ENCODE measurements at regions not wholly inside any gene's neighbourhood (a gene's known extent, or its start where the extent isn't known, plus 50 kb on each side); places are given as distances from the start of the nearest gene placed in this dataset.
"Not testable (repeated sequence)": the region's sequence is repeated elsewhere in the genome, so short reads cannot be mapped to it uniquely, and the experiment has no call there.

DNA sequence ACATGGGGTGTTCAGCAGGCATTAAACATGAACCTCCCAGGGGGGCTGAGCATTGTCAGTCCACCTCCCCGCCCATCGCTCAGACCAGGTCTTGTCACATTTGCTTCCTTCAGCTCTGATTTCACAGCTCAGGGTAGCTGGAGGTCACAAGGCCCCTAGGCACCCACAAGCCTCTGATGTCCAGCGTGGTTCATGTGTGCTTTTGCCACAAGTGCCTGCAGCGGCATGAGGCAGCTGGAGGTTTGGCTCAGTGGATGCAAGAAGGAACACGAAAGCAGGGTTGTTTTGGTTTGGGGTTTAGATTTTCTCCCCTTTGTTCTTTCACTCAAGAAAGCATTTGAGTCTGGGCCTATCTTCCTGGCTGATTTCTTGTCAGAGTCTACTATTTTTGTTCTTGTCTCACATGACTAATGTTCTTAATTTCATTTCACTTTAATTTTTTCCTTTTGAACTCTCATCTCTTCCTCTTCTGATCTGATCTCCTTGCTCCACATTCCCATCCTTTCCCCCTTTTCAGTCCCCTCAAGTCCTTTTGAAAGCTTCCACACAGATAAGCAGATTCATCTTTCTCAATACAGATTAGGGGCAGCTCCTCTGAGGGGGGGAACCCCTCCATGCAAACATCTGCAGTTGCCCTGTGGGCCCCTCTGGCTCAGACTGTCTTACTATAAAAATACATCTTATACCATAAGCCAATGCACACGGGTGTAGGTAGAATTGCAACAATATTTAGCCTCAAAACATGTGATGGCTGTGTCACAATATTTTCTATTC lies 68.1 kb upstream of the CEP85L start:
- DNase-seq (ENCODE audit: low read depth in 1 of 2, low spot score in 1 of 2): peak in 1 of 2 donors; percentile 36

DNA sequence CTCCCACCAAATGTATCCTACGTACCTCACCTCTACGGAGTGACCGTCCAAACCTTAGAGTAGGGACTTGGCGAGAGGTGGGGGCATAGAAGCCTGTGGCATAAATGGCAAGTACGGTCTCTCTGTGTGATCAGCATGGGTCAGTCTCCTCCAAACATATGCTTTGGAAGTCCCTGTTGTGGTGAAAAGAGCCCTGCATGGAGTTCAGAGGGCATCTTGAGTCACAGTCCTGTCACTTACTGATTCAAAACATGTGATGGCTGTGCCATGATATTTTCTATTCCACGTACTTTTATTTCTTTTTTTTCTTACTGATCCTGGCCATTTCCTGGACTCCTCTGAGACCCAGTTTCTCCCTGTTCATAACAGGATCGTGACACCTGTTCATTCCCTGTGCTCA lies 67.5 kb upstream of the CEP85L start:
- DNase-seq (ENCODE audit: low read depth in 1 of 2, low spot score in 1 of 2): no peak

DNA sequence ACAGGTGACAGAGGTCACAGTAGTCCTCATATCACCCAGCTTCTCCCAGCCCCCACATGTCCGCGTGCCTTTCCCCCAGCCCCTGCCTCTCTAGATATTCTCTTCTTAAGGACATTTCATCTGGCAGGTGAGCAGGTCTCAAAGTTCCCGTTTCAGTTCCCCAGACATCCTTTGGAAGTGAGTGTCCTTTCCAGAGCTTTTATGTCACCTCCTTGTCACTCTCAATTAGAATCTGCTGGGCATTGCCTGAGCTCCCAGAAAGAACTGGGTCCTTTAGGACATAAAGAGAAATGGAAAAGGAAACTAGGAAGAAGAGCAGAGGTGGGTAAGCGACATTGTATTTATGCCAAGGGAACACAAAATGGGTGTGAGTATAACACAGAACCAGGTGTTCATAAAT lies 66.9 kb upstream of the CEP85L start:
- no peak for DNase-seq (ENCODE audit: low read depth in 1 of 2, low spot score in 1 of 2)

DNA sequence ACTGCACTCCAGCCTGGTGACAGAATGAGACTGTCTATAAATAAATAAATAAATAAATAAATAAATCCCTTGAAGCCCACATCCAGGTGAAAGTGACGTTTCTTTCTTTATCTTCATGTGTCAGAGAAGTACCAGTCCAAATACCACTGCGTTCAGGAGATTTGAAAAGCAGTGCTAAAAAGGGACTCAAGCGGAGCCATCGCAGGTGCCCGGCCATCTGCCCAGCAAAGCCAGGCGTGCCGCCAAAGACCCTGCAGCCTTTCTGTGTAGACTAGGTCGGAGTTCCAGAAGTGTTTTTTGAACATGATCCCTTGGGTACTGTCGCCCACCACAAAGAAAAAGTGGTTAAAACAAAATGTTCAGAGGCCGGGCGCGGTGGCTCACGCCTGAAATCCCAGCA lies 65.7 kb upstream of the CEP85L start:
- no peak for DNase-seq (ENCODE audit: low read depth in 1 of 2, low spot score in 1 of 2)

DNA sequence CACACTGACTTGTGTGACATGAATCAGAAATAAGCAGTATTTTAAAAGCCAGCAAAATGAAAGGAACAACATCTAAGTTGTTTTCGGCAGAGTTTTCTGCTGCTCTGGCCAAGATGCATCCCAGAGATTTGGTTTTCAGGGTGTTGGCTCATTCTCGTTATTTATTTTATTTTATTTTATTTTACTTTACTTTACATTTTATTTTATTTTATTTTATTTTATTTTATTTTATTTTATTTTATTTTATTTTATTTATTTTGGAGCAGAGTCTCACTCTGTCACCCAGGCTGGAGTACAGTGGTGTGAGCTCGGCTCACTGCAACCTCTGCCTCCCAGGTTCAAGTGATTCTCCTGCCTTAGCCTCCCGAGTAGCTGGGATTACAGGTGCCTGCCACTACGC lies 64.5 kb upstream of the CEP85L start:
- not testable (repeated sequence) for DNase-seq (ENCODE audit: low read depth in 1 of 2, low spot score in 1 of 2)

DNA sequence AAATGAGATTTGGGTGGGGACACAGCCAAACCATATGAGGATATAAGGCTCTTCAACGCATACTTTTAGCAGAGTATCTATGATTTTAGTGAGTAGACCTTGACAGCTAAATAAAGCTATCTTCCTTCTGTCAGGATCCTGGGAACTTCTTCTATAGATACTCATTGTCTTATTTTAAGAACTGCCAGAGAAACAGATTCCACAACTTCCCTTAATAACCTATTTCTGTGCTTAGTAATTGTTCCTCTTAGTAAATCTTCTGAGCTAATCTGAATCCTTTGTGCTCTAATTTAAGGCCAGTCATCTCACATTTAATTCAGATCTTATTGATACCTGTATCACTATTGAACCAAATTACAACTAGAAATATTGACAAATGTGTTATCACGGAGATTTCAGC lies 64.0 kb upstream of the CEP85L start:
- no peak for DNase-seq (ENCODE audit: low read depth in 1 of 2, low spot score in 1 of 2)

DNA sequence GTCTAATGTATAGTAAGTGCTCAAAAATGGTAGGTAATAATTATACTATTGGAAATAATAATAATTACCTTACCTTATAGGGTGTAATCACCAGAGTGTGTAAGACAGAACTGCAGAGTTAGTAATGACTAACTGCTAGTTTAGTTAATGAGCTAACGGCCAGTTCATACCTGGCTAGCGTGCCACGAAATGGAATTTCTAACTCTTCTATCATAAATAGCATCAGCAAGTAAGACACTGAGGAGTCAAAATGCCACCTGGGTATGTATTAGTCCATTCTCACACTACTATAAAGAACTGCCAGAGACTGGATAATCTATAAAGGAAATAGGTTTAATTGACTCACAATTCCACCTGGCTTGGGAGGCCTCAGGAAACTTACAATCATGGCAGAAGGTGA lies 63.4 kb upstream of the CEP85L start:
- no peak for DNase-seq (ENCODE audit: low read depth in 1 of 2, low spot score in 1 of 2)

DNA sequence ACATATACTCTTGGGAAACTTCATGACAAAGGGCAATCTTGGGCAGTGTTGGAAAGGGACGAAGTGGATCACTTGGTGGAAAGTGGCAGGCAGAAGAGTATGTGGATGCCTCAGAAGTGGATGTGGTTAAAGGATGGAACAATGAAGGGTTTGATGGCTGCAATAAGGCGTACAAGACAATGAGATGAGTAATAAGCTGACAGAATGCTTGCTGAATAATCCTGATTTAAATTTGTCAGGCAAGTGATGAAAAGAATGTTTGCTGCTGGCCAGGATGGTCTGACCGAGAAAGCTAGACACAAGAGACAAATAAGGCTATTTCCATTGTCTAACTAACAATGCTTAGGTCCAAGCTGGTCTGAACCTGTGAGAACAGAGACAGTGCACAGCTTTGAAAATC lies 61.6 kb upstream of the CEP85L start:
- DNase-seq (ENCODE audit: low read depth in 1 of 2, low spot score in 1 of 2): no peak

DNA sequence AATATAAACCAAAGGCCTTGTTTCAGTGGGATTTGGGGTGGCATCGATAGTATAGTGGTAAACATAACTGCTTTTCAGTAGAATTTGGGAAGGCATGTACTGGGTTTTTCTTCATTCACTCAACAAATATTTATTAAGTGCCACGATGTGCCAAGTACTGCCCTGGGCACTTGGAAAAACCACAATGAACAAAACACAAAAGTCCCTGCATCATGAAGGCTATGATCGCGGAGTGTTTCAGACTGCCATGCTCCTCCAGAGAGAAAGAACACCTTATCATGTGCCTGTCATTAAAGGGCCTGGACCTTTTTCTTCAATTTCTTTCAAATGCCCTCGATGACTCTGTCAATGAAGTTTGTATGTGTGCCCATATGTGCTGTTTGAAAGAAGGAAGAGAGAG lies 59.2 kb upstream of the CEP85L start:
- DNase-seq (ENCODE audit: low read depth in 1 of 2, low spot score in 1 of 2): no peak

DNA sequence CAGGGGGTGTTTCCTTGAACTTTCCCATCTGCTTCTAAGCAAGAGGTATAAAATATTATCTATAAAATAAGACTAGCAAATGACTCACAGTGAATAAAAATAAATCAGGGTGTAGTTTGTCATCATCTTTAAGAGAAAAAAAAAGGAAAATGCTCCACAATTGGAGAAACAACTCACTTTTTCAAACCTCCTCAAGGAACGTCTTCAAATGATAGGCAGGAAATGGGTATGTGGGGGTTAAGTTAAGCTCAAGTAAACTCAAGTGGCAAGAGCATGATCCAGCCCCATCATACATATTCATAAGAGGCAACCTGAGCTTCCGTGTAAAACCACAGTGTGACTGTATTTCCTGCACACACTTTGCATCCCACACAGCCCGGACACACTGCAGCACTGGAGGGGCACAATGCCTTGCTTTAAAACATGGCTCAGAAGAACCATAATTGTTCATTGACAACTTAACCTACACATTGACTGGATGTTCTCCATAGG lies 58.5 kb upstream of the CEP85L start:
- DNase-seq (ENCODE audit: low read depth in 1 of 2, low spot score in 1 of 2): peak in 1 of 2 donors; percentile 81

DNA sequence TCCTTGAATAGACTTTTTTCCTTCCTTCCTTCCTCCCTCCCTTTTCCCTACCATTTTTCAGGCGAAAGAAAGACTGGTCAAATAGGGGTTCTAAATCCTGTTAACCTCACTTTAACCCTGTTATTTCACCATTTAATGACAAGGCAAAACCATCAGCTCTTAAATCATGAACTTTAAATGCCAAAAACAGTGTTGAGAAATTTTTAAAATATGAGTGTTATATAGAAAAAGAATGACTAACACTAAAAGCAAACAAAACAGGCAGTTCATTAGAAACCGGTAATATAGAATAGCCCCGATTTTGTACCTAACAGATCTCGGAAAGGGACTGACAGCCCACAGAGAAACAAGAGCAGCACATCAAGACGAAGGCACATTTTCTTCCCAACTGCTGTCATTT lies 57.4 kb upstream of the CEP85L start:
- DNase-seq (ENCODE audit: low read depth in 1 of 2, low spot score in 1 of 2): no peak

DNA sequence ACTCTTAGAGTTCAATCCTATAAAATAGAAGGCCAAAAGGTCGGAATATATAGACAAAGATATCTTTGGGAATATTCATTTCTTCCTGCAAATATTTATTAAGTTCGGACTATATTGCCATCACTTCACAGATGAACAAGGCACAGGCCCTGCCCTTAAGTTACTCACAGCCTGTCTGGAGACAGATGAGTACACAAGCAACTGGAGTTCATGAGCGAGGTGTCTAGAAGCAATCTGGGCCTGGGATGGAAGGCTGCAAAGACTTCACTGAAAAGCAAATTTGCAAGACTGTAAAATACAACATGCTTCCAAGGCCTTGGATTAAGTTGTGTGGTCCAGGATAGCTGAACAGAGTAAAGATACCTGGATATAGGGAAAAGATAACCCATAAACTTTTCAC lies 56.7 kb upstream of the CEP85L start:
- DNase-seq (ENCODE audit: low read depth in 1 of 2, low spot score in 1 of 2): no peak

DNA sequence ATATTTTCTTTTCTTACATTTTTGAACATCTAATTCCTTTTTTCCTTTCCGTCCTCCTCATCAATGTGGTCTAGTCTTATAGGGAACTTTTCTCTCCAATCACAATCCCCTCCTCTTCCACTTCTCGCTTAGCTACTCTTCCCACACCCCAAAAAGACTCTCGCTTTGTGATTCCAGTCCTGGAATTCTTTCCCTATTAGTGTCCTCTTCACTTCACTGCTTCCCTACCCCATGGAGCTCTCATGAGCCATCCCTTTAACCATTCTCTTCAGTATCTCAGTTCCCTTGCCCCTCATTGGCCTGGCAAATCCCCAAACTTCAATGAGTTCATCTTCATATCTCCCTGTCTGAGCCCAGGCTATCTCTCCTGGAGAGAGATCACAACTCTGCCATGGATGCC lies 55.3 kb upstream of the CEP85L start:
- no peak for DNase-seq (ENCODE audit: low read depth in 1 of 2, low spot score in 1 of 2)

DNA sequence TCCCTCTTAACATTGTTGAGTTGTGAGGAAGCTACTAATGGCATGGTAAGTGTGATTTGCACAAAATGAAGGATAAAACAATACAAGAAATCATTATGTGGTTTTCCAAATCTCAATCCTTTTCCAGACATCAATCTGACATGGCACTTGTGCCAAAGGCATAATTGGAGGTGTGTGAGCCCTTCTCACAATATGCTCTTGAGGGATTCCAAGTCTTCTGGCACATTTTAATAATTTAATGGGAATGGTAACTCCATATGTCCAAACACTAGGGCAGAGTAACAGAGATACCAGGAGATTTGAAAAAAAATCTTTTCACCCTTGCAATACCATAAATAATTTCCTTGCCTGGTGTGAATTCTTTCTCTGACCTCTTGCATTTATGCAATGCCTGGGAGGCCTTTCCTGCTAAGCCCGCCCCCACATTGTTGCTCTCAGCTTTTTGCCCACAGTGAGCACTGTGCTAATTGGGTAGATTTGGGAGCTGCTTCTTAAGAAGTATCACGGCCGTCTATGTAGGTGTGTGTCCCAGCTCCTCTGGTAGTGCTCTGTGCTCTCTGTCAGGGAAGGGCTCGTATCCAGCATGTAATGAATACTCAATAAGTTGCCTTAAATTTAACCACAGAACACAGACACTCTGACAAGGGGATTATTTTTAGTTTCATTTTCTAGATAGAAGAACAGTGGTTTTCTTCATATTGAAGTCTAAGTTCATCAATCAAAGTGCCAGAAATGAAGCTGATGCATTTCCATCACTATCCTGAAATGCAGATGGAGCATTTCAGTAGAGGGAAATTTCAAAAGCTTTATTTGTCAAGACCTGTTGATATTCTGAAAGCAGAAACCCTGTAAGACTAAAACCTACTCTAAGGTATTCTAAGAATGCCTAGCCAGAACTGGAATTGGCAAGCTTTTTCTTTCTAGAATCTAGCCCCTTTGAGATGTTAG lies 54.4 kb upstream of the CEP85L start:
- DNase-seq (ENCODE audit: low read depth in 1 of 2, low spot score in 1 of 2): no peak

DNA sequence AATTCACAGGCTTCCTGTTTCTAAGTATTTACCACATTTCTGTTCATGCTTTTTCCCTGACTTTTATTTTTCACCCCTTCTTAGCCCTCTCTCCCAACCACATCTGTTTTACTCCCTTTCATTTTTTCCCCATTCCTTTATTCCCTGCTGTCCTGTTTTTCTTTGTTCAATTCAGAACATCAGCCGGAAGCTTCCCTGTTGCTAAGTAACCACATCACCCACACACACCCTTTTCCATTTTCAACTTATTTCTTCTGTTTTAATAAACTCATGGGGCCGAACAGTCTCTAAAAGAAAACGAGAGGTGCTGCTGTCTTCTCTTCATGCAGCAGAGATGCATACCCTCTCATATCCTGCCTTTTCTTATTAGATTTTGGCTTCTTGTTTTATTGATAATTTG lies 53.5 kb upstream of the CEP85L start:
- DNase-seq (ENCODE audit: low read depth in 1 of 2, low spot score in 1 of 2): no peak

DNA sequence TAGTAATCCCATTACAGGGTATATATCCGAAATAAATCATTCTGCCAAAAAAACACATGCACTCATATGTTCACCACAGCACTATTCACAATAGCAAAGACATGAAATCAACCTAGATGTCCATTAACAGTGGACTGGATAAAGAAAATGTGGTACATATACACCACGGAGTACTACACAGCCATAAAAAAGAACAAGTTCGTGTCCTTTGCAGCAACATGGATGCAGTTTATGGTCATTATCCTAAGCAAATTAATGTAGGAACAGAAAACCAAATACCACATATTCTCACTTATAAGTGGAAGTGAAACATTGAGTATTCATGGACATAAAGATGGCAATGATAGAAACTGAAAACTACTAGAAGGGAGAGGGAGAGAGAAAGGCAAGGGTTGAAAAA lies 49.9 kb upstream of the CEP85L start:
- DNase-seq (ENCODE audit: low read depth in 1 of 2, low spot score in 1 of 2): not testable (repeated sequence)
